ENCODE measurements at regions not wholly inside any gene's neighbourhood (a gene's known extent, or its start where the extent isn't known, plus 50 kb on each side); places are given as distances from the start of the nearest gene placed in this dataset.

DNA sequence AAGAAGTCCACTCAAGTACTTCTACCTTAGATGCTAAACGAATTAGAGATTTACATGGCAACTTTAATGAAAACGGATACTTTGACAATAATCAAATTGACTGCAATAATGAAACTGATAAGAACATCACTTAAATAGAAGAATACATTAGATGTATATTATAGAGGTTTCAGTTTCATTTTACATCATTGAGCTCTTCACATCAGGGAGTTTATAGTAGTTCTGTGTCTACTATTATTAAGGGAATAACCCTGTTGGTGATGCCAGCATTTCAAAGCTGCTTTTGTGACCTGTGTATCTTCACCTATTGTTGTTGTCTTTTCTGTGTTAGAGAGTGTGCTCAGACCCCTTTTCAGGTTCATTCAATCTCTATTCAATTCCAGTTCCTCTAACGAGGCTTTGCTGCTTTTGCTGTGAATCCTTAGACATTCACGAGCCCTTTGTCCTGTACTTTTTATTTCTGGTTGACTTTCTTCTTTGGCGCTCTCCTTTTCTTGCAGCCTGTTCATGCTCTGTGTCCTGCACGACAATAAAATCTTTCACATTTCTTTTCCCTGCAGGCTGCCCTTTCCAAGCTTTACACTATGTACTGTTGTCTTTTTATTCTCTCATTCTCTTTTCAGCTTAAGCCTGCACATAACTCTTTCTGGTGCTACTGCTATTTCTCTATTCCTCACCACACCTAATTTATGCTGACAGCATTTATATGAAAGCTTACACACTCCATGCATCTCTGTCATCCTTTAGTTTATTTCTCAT lies 232.1 kb downstream of the CPE start:
- DNase-seq (no peak), ATAC-seq (no peak)

DNA sequence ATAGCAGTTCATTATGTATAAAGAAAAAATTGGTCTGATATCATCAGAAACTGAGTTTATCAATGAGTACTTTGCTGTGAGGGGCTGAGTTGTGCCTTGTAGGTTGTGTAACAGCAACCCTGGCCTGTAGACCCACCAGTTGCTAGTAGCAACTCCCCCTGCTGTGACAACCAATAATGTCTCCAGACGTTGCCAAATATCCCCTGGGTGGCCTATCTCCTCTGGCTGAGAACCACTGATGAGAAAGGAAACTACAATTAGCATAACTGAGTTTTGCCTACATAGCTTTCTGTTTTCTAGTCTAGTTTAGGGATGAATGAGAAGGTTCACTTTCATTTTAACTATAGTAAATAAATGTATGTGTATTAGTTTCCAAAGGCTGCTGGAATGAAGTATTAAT lies 234.1 kb downstream of the CPE start:
- ATAC-seq (no peak), DNase-seq (no peak)

DNA sequence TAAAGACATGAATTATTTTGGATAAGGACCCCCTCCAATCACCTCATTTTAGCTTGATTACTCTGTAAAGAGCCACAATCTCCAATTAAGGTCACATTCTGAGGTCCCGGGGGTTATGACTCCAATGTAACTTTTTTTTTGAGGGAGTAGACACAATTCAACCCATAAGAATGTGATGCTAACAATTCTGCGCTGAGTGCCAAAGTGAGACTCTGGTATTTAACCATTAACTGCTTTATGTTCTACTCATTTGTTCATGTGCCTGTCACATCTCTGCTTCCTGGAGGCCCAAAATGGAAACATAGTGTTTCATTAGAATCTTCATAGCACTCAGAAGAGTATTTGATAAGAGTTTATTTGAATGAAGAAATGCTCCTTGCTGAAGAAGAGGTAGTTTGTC lies 234.8 kb downstream of the CPE start:
- DNase-seq, result no peak
- no peak for ATAC-seq

DNA sequence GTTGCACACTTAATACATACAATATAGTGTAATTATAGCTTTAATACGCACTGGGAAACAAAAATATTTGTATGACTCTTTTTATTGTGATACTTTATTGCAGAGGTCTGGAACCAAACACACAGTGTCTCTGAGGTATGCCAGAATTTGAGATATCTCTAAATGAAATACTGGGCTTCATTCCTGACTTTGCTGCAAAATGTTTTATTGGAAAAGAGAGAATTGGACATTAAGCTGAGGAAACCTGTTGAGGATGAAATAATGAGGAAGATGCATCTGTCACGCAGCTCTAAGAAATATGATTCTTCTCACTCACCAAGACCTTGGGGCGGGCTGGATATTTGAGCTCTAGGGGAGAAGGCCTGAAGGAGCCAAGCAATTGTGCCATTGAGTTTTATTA lies 242.1 kb downstream of the CPE start:
- DNase-seq (no peak), ATAC-seq (no peak)

DNA sequence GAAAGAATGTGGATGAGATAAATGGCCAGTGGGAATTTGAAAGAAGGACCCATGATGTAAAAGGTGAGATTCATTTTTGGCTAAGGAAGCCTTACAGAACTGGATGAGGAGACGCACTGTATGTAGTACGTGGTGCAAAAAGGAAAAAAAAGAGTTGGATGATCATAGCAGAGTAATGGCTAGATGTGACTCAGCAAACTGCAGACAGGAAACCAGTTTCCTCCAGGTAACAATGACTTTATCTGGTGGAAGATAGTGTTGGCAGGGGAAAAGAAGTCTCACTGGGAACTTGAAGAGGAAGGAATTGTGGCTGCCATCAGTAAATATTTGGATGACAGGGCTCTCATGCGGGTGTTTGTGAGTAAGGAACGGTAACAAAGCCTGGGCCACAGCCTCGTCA lies 243.2 kb downstream of the CPE start:
- ATAC-seq (no peak), DNase-seq (no peak)

DNA sequence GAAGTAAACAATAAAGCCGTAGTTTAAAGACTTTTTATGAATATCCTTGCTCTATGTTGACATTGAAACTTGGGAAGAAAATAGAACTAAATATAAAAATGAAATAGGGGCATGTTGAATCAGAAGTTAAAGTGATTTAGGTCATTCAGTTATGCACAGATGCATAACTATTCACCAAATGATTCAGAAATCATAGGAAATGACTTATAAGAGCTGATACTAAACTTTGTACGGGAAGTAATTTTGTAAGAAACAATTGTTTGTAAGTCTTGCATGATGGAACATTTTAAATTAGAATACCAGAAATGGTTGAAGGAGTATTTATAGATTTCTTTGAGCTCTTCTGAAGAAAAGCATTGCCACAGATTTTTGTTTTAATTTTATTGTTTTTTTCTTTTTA lies 246.5 kb downstream of the CPE start:
- ATAC-seq, result no peak
- DNase-seq, result no peak

DNA sequence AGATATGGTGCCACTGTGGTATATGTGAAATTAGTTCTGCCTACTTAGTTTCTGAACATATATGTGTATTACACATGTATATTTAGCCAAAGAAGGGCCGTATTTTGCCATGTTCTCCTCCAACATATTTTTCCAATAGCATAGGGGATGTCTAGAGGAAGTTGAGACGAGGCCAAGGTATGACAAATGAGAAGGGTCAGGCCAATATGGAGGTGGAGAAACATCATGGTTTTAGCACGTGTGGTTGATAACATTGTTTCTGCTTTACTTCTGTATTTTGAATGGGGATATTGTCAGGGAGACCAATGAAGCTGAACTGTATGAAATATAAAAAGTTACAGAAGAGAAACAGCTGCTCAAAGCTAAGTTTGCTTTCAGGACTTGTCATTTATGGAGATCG lies 246.7 kb upstream of the TLL1 start:
- ATAC-seq (no peak), DNase-seq (no peak)

DNA sequence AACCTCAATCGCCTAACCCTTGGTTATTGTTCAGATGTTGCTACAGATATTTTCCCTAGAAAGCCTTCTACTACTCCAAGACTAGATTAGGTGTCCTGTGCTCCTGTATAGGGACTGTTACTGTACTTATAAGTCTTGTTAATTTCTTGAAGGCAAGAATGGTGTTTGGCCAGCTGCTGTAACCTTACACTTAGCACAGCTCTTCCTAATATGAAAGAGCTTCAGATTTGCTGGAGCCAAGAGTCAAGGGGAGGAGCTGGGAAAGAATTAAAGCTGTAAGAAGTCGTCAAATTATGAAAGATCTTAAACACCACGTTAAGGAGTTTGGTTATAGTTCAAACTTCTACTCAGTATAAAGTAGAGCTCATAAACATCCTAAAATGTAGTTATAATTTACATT lies 245.9 kb upstream of the TLL1 start:
- ATAC-seq (no peak), DNase-seq (no peak)

DNA sequence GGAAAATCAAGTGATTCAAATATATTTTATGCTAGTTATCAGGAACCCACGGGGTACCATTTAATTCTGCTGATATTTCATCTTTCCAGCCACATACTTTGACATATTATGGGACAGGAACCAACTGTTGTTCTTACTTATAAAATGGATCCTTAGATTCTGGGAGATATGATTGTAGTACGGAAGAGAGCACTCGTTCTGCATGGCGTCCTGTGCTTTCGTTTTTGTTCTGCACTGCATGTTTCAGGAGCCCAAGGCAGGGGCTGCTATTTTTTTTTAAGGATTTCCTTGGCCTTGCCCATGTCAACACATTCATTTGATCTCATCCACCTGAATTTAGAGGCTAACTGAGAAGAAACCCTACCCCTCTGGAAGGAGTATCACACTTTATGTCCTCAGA lies 245.5 kb upstream of the TLL1 start:
- no peak for DNase-seq
- ATAC-seq, result no peak

DNA sequence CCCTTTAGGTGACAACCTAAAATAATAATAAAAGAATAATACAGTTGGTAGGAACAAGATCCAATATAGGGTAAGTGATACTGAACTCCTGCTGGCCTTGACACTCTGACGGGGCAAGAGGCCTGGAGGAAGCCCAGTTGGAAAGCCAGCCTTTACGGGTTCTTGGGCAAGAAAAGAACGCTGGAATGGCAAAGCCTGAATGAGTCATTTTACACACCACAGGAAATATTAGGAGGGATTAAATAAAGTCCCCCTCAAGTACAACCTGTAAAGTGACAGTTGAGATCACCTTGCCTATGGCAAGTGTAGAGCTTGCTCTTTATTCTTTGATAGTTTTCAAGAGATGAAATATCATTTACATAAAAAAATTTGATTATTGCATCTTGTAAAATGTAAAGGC lies 244.5 kb upstream of the TLL1 start:
- DNase-seq, result no peak
- no peak for ATAC-seq

DNA sequence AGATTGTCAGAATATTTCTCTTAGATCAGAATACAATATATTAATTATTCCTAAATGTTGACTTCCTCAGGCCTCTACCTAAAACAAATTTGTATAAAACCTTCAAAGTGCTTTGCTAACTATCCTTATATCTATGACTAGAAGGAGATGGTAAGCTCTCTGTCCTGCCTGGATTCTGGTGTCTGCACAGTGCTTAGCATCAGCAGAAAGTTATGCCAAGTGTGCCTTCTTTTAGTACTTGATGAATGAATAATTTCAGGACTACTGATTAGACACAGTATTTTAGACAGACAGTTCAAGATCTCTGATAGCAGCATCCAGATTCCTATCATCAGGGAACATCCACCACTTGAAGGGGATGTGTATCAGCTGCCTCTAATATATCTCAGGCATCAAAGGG lies 242.4 kb upstream of the TLL1 start:
- DNase-seq (no peak), ATAC-seq (no peak)

DNA sequence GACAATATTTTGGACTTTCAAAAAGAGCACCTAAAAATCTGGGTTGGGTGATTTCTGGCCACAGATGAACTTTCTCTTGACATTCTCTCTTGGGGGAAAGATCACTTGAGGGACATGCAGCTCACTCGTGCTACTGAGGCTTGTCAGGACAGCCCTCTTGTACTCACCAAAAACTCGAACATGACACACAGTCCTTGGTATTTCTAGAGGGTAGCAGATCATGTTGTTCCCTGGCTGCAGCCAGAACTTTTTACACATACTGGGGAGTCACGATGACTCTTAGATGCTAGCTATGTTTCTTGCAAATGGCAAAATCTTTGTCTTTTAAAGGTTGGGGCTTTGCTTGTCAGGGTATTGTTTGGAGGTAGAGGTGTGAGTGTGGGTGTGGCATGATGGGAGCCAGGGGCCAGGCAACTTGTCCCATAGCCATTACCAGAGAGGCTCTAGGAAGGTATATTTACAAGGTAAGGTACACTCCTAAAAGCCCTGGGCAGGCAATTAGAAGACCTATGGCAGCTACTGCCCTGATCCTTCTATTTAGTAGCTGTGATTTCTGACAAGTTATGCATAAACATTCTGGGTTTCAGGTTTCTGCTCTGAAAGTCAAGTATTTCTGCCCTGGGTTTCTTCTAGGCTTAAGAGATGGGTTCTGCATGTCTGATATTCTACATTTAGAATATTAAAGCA lies 241.7 kb upstream of the TLL1 start:
- DNase-seq (no peak), ATAC-seq (no peak)

DNA sequence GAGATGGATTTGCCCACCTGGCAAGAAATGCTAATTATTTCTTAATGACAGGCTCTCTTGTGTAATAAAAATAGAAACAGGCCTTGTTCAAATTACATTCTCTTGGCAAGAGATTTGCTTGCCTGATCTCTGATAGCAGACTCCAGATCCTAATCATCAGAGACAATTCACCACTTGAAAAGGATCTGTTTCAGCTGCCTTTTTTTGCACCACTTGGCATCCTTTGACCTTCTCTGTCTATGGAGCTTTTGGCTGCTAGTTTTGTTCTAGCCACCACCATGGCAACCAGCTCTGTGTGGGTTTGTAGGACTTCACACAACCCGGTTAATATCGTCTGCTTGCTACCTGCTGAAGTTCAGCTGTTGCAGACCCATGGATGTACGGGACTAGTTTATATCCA lies 241.1 kb upstream of the TLL1 start:
- ATAC-seq (no peak), DNase-seq (no peak)

DNA sequence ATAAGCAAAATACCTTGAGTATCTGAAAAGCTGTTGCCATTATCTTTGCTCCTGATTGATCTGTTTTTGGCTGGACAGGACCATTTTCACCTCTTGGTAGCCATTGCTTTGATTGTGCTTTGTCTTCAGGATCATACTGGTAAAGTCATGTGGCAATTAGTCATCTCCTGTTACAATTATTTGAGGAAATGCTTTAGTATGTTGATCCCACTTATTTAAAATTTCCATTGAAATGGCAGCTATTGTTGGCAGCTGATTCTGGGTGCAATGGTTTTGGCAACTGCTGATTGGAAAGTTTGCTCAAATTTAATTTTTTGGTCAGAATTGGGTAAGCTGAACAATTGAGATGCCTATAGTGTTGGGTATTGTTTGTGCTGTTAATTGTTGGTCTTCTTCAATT lies 238.3 kb upstream of the TLL1 start:
- ATAC-seq (no peak), DNase-seq (no peak)

DNA sequence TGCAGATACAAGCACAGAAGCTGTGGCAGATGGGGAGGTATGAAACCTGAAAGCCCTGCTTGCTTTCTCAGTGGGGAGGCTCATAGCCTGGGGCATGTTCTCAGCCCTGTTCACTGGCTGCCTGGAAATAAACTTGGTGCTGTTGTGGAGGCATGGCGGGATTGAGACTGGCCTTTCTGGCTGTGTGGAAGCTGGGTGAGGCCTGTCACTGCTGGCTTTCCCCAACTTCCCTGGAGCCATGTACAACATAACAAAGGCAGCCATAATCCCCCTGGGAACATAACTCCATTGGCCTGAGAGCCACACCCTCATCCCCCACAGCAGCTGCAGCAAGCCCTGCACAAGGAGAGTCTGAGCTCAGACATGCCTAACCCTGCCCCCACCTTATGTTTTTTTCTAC lies 237.7 kb upstream of the TLL1 start:
- DNase-seq, result no peak
- ATAC-seq, result no peak

DNA sequence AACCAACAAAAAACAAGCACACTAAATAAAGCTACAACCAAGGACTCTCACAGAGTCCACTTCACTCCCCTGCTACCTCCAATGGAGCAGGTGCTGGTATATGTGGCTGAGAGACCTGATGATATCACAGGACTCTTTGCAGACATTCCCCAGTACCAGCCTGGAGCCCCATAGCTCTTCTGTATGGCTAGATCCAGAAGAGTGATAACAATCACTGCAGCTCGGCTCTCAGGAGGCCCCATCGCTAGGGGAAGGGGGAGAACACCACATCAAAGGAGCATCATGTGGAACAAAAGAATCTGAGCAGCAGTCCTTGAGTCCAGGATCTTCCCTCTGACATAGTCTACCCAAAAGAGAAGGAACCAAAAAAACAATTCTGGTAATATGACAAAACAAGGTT lies 237.1 kb upstream of the TLL1 start:
- DNase-seq (no peak), ATAC-seq (no peak)

DNA sequence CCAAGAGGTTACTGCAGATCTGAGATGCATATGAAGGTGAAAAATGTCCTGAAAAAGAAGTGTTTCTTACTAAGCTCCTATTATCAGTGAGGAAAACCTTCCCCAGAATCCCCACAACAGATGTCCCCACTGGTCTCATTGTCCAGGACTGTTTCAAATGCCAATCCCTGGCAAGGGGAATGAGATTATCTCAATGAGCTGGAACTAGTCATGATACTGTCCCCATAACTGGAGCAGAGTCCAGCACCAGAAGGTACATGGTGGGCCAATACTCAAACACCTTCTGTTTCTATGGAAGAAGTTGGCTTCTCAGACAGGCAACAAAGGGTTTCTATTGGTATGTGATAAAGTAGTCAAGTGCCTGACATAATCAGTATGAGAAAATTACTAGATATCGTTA lies 221.1 kb upstream of the TLL1 start:
- ATAC-seq, result no peak
- no peak for DNase-seq

DNA sequence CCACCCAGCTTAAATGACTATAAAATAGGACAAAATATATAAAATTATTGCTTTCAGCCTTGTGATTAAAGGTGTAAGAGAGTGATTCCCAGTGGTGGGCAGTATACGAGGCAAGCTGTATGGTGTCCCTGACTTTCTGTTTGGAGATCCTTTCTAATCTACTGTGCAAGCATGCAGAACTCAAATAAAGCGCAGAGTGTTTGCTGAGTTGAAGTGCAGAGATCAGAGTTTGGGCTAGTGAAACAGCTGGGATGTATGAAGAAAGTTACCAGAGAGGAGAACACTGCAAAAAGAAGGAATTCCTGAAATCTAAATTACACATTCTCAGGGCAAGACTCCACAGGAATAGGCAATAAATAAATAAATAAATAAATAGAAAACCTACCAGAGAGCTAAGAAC lies 218.5 kb upstream of the TLL1 start:
- no peak for ATAC-seq

DNA sequence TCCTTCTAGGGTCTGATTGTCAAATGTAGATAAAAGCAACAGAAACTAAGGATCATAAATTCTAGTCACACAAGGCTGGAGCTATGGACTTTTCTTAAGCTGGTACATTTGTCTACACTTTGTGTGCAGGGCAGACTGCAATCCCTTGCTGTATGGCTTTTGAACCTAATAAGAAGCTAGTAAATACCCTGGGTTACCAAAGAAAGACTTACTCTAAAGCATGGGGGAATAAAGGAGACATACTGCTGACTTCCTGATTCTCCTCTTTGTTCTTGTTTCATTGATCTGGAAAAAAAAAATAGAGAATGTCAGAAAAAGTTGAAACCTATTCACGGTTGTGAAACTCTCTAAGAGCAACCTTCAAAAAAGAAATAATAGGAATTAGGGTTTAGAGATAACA lies 216.6 kb upstream of the TLL1 start:
- no peak for DNase-seq
- no peak for ATAC-seq

More for the DNA sequence above, 218.5 kb upstream of the TLL1 start:
- DNase-seq, result no peak

DNA sequence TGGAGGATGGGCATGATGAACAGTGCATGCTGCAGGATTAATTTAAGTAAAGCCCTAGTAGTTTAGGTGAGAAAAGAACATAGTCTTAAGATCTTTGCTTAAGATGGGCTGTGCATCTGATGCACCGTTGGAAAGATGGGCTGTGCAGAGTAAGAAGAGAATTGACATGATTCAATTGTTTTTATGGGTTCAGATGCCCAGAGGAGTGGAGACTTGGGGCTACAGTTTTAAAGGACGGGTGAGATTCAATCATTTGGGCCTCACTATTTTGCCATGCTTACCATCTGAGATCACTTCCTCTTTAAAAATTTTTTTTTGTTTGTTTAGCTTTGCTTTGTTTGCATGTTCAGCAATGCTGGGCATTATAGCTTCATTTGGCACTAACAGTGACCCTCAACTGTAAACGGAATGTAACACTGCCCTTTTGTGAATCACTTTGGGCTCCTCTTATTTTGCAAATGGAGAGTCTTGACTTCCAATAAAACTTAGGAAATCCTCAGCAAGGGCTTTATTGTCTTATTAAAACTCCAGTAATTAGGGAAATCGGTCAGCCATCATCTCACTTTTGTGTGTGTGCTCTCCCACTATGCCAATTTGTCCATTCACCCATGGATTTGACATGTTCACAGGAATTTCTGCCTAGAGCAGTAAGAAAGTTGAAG lies 216.1 kb upstream of the TLL1 start:
- no peak for ATAC-seq
- no peak for DNase-seq

DNA sequence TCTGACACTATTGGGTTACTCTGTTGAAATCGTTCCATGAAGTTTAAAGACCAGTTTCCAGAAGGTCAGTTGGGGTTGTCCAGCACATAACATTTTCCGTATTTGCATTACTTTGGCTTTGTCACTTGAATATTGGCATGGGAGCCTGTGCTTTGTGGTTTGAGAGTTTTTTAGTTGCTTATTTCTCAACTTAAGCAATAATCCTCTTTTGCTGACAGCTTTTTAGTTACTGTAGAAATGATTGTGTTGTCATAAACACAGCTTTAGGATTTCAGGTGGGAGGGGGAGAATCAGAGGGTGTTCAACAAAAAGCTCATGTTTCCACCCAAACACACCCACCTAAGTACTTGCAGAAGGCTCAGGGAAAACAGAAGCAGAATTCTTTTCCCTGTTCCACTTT lies 210.7 kb upstream of the TLL1 start:
- ATAC-seq (no peak), DNase-seq (no peak)

DNA sequence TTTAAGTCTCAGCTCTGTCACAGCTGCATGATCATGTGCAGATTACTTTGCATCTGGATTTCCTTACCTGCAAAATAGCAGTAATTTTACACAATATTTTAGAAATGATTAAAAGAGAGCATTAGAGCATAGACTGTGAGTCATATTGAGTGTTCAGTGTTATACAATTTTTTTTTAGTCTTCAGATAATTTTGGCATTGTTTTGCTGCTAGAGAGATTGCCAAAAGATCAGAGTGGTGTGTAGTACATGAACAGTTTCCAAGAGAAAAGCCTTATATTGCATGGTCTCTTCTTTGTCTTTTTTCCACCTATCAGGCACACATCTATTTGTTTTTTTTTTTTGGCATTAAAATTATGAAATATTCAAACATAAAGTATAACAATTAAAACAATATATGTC lies 209.6 kb upstream of the TLL1 start:
- ATAC-seq (no peak), DNase-seq (no peak)

DNA sequence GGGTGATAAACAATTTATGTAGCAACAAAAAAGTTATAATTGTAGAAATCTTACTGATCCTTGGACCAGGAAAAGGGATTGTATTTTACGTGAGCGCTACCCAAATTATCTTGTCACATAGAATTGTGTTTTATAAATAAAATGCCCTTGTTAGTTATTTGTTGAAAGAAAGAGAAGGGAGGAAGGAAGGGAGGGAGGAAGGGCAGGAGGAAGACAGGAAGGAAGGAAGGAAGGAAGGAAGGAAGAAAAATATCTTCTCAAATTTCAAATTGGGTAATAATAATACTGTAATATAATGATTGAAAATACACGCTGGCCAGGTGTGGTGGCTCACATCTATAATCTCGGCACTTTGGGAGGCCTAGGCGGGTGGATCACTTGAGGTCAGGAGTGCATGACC lies 206.2 kb upstream of the TLL1 start:
- no peak for ATAC-seq
- no peak for DNase-seq

DNA sequence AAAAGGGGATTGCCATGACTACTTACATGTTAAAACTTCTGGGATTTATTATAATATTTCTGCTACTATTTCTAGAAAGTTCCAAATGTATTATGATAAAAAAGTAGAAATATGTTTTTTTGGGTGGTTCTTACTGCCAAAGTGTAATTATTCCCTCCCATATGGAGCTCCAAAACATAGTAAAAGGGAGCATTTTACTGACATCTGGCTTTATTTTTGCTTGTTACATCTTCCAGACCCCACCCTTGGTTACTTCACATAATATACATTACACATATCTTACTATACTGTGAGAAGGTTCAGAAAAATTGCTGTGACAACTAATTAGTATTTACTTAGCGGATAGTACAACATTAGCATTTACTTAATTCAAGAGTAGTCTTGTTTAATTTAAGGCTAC lies 205.1 kb upstream of the TLL1 start:
- no peak for ATAC-seq
- no peak for DNase-seq
